Pancreas (tissue), 10 donors: ENCODE measurements at regions not wholly inside any gene's neighbourhood (a gene's known extent, or its start where the extent isn't known, plus 50 kb on each side); places are given as distances from the start of the nearest gene placed in this dataset.

ENCODE experiments used
- ATAC-seq, 4 donors: fragments of 200-7000 bp; cut with Tn5 transposase; one replicate each; pipeline versions ENCODE4 v1.8.0 to v1.9.1; 2020; ENCODE audit warnings: mild to moderate bottlenecking in 4 of 4, moderate library complexity in 4 of 4
- DNase-seq, 6 donors: peaks; one replicate each; pipeline ENCODE4 v3.0.0-alpha.2; 2020
- FAIRE-seq: peaks from 2 replicates; lab custom pipeline; 2012; peaks lifted over from hg19 to GRCh38; lab: Jason Lieb, UNC
- H3K27ac ChIP-seq, 4 donors: fragments of 200-600 bp; sonication (generic); 1 replicate in 3 of 4; 2 replicates in 1 of 4; pipeline versions ENCODE4 v1.5.0 to v1.8.0; 2020
- H3K27me3 ChIP-seq, 4 donors: fragments of 200-600 bp; one replicate each; pipeline ENCODE4 v1.8.0; 2021
- H3K36me3 ChIP-seq, 3 donors: fragments of 200-600 bp; sonication (generic) in 1 of 3; one replicate each; pipeline versions ENCODE4 v1.5.0 to v1.8.0; 2020 to 2021
- H3K4me1 ChIP-seq, 3 donors: fragments of 200-600 bp; one replicate each; pipeline ENCODE4 v1.8.0; 2021
- H3K4me3 ChIP-seq, 4 donors: fragments of 200-600 bp; sonication (generic) in 2 of 4; one replicate each; pipeline versions ENCODE4 v1.5.0 to v1.8.0; 2020 to 2021
- H3K9me3 ChIP-seq, 4 donors: fragments of 200-600 bp; one replicate each; pipeline ENCODE4 v1.8.0; 2021
- WGBS, 2 donors: extraction: QIAGEN DNeasy Blood & Tissue Kit; methylation state at CpG; one replicate each; pipeline ENCODE4 v1.1.7; 2013; 5-methylcytosine and 5-hydroxymethylcytosine counted together
- intact Hi-C, 3 donors: fragments of 100-400 bp; cut with DNase I; formaldehyde crosslinking; loops; one replicate each; pipeline versions ENCODE4 v1.11.1 to v1.14.2; 2022
- TF ChIP-seq, protein P1 (sequence below), 4 donors: fragments of 200-600 bp; sonication (generic) in 3 of 4; IDR thresholded peaks; one replicate each; pipeline versions ENCODE4 v1.5.0 to v1.8.0; 2021; ENCODE audit warnings: antibody characterized with exemption in 4 of 4
- donor health status: healthy with polysubstance abuse.
- donor health status: DM: no; HTN: no; CAD: no; lungs with moderate emphysema.
- donor health status: DM: no; HTN: no; CAD: no.
- donor health status: control.
- donor health status: control.
- donor health status: Bipolar disorder and iron deficiency.
- donor health status: DM: yes; HTN: yes; CAD: no.
- donor health status: DM: no; HTN: no; CAD: no.
- donor health status: DM: no; HTN: no; CAD: no.
- donor health status: DM: yes; HTN: yes; CAD: no.

DNA sequence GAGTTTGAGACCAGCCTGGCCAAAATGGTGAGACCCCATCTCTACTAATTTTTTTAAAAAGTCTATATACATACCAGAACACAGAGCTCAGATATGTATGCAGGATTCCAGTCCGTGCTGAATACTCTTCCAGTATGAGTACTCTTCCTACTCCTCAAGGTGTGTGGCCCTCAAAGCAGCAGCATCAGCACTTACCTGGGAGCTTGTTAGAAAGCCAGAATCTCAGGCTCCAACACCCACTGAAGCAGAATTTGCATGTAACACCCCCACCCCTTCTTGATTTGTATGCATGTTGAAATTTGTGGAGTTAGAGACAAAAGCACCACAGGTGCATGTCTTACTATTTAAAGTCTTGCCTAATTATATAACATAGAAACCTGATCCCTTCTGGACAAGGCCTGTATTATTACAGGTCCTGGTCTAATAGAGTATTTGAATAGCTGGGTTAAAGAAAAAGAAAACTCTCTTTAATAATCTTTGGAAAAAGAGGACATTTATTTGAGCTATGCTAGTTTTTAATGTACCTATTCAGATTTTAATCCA, 50.3 kb upstream of the NFE2L2 start:
- 89 to 97% methylated on average over 1 of the region's 1 CpG for WGBS, 2 donors
- no peak for FAIRE-seq
- H3K4me3 ChIP-seq = no peak overlapping the region

DNA sequence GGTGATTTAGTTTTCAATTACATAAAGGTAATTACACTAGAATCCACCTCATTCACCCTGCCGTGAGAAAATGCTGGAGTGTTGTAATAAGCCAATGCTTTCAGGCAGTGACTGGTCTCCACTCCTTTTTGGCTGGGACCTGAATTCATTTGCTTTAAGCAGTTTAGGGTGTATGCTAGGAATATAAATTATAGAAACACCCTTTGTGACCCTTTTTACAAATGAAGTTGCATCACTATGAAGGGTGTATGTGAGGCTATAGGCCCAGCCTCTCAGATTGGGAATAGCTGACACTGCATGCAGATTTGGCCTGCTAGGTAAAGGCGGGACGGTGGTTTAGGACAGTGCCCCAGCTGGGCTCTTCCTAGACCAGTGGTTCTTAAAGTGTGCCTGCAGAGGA, 50.8 kb upstream of the NFE2L2 start:
- Histone ChIP-seq H3K27ac (no peak overlapping the region), H3K36me3 (no peaks in the 10 kb centered on the region), H3K4me1 (peaks cover 0 to 14% (median 7%) of the 10 kb centered on the region in 3 donors), H3K9me3 (no peaks in the 10 kb centered on the region), H3K27me3 (no peaks in the 10 kb centered on the region), H3K4me3 (no peak overlapping the region)
- WGBS, 2 donors = 61 to 87% methylated on average over 3 of the region's 3 CpGs
- DNase-seq (no peak), FAIRE-seq (no peak), ATAC-seq (peak in 1 of 4 donors; percentile 32)
- TF ChIP-seq, protein P1, sequence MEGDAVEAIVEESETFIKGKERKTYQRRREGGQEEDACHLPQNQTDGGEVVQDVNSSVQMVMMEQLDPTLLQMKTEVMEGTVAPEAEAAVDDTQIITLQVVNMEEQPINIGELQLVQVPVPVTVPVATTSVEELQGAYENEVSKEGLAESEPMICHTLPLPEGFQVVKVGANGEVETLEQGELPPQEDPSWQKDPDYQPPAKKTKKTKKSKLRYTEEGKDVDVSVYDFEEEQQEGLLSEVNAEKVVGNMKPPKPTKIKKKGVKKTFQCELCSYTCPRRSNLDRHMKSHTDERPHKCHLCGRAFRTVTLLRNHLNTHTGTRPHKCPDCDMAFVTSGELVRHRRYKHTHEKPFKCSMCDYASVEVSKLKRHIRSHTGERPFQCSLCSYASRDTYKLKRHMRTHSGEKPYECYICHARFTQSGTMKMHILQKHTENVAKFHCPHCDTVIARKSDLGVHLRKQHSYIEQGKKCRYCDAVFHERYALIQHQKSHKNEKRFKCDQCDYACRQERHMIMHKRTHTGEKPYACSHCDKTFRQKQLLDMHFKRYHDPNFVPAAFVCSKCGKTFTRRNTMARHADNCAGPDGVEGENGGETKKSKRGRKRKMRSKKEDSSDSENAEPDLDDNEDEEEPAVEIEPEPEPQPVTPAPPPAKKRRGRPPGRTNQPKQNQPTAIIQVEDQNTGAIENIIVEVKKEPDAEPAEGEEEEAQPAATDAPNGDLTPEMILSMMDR (IDR thresholded peaks at IDR 0.05) = no peak
- intact Hi-C loops = no loop called here

More for the DNA sequence above, 50.3 kb upstream of the NFE2L2 start:
- Histone ChIP-seq H3K27ac (no peak overlapping the region), H3K27me3 (no peaks in the 10 kb centered on the region), H3K9me3 (no peaks in the 10 kb centered on the region), H3K4me1 (peaks cover 0 to 14% (median 7%) of the 10 kb centered on the region in 3 donors), H3K36me3 (no peaks in the 10 kb centered on the region)
- TF ChIP-seq, protein P1 (IDR thresholded peaks at IDR 0.05) = no peak
- intact Hi-C loops = no loop called here
- ATAC-seq (no peak), DNase-seq (no peak)

- ATAC-seq (no peak), FAIRE-seq (no peak), DNase-seq (no peak)
- Histone ChIP-seq H3K4me1 (peaks cover 0 to 14% (median 7%) of the 10 kb centered on the region in 3 donors), H3K9me3 (no peaks in the 10 kb centered on the region), H3K27me3 (no peaks in the 10 kb centered on the region), H3K4me3 (no peak overlapping the region), H3K27ac (no peak overlapping the region), H3K36me3 (no peaks in the 10 kb centered on the region)
- TF ChIP-seq, protein P1 (IDR thresholded peaks at IDR 0.05) = no peak
- intact Hi-C loops = no loop called here
- 83 to 100% methylated on average over 1 of the region's 1 CpG for WGBS, 2 donors
Measured at GRCh38 chr2:177316756-177317155, 52.2 kb upstream of the NFE2L2 start.

DNA sequence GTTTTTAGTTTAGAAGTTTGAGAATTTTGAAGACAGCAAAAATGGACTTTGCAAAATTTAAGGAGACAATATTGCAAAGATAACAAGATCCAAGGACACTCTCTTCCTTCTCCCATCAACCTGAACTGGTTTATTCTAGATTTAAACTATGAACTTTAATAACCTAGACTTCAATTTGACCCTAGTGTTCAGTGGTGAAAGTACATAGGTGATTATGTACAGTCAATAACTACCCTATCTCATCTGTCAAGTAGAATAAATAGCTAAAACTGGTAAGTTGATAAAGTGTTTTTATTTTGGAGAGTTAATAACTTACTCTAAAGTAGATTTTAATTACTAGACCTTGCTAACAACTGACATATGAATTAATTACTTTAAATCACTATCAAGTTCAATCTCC, 52.9 kb upstream of the NFE2L2 start:
- TF ChIP-seq, protein P1 (IDR thresholded peaks at IDR 0.05) = no peak
- intact Hi-C loops = no loop called here
- DNase-seq (no peak), ATAC-seq (peak in 1 of 4 donors; percentile 69), FAIRE-seq (no peak)
- no peaks in the 10 kb centered on the region for H3K27me3 ChIP-seq
- no peak overlapping the region for H3K4me3 ChIP-seq
- no peaks in the 10 kb centered on the region for H3K9me3 ChIP-seq
- no peak overlapping the region for H3K27ac ChIP-seq
- peaks cover 0 to 16% (median 7%) of the 10 kb centered on the region in 3 donors for H3K4me1 ChIP-seq
- no peaks in the 10 kb centered on the region for H3K36me3 ChIP-seq

DNA sequence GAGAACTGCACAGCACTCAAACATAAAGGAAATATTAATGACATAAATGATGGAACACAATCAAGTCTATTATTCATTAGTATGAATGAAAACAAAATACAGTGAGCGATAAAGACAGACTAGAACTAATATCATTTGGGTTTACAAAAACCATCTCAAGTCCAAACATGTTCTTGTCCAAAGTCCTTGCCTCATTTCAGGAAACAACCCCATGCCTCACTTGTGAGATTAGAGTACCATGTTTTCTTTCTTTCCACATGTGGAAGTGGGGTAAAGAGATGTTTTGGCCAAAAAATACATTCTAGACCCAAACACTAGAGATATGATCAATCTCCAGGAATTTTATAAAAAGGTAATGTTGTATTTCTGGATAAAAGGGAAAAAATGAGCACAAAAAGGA, 53.3 kb upstream of the NFE2L2 start:
- no peaks in the 10 kb centered on the region for H3K36me3 ChIP-seq
- FAIRE-seq (no peak), DNase-seq (no peak), ATAC-seq (no peak)
- no peaks in the 10 kb centered on the region for H3K27me3 ChIP-seq
- WGBS, 2 donors = 45 to 62% methylated on average over 1 of the region's 1 CpG
- no peaks in the 10 kb centered on the region for H3K9me3 ChIP-seq
- H3K4me1 ChIP-seq = peaks cover 0 to 18% (median 7%) of the 10 kb centered on the region in 3 donors
- intact Hi-C loops = no loop called here
- TF ChIP-seq, protein P1 (IDR thresholded peaks at IDR 0.05) = no peak
- no peak overlapping the region for H3K27ac ChIP-seq
- no peak overlapping the region for H3K4me3 ChIP-seq
